ENCODE measurements at regions not wholly inside any gene's neighbourhood (a gene's known extent, or its start where the extent isn't known, plus 50 kb on each side); places are given as distances from the start of the nearest gene placed in this dataset.

DNA sequence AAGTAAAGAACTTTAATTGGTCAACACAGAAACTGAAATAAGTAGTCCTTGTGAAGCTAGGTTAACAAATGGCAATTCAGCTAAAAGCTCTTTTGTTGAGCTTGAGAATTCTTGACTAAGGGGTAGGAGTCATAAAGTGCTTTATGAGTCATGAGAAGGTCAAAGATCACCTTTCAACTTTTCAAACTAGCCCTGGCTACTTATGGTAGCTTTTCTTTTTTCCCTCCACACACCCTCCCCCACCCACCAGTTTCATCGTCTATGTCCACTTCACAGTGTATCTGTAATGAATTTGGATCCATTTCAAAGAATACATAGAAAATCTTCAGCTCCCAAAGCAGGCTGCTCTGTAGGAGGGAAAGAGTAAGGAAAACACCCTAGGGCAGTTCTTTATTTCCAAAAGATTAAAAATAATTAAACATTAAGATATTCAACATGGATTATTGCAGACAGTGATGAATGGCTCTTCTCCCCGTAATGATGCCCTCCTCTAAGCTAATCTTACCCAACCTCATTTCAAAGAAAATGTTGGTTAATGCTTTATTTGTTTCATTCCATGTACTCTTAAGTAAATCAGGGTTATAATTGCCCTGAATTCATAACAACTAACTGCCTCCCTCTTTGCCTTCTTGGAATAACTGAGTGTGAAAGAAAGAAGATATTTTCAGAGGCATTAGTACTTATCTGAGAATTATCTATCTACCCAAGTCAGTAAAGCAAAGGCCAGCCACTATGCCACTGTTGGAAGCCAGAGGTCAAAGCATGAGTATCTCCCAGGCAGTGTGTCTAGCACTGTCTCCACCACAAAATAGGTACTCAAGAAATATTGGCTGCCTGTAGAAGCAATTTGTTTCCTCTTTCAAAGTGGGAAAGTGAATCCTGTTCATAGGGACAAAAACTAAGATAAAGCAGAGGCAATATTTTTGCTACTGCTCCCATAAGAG is 290.6 kb downstream of the PIK3R1 start:
- TF ChIP-seq, protein P1, sequence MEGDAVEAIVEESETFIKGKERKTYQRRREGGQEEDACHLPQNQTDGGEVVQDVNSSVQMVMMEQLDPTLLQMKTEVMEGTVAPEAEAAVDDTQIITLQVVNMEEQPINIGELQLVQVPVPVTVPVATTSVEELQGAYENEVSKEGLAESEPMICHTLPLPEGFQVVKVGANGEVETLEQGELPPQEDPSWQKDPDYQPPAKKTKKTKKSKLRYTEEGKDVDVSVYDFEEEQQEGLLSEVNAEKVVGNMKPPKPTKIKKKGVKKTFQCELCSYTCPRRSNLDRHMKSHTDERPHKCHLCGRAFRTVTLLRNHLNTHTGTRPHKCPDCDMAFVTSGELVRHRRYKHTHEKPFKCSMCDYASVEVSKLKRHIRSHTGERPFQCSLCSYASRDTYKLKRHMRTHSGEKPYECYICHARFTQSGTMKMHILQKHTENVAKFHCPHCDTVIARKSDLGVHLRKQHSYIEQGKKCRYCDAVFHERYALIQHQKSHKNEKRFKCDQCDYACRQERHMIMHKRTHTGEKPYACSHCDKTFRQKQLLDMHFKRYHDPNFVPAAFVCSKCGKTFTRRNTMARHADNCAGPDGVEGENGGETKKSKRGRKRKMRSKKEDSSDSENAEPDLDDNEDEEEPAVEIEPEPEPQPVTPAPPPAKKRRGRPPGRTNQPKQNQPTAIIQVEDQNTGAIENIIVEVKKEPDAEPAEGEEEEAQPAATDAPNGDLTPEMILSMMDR (IDR thresholded peaks at IDR 0.05), result no peak
- TF ChIP-seq POLR2A (IDR thresholded peaks at IDR 0.05), result no peak

All from ovary (tissue), 3 donors.